ENCODE measurements at regions not wholly inside any gene's neighbourhood (a gene's known extent, or its start where the extent isn't known, plus 50 kb on each side); places are given as distances from the start of the nearest gene placed in this dataset.

GRCh38 chr9:126235336-126236243, 91.0 kb upstream of the MVB12B start:
- no peak for DNase-seq
- no peak for TF ChIP-seq CTCF (IDR thresholded peaks at IDR 0.05; ENCODE audit: unreplicated experiment)
- no TSS peak for BruUV-seq (replicated peaks)
- no peaks in the 10 kb centered on the region for H3K4me1 Mint-ChIP-seq (ENCODE audit: low read depth, unreplicated experiment)
- H3K36me3 Mint-ChIP-seq (ENCODE audit: insufficient read depth, unreplicated experiment): no peaks in the 10 kb centered on the region
- no peak overlapping the region for H3K4me3 Mint-ChIP-seq (ENCODE audit: low read depth, unreplicated experiment)
- no peak overlapping the region for H3K27ac Mint-ChIP-seq (ENCODE audit: unreplicated experiment)
- CTCF ChIA-PET: no interaction called here
- H3K27me3 Mint-ChIP-seq (ENCODE audit: unreplicated experiment): peaks cover 65% of the 10 kb centered on the region
- intact Hi-C loops (cut with micrococcal nuclease; ENCODE audit: unreplicated experiment): no loop called here
- H3K9me3 Mint-ChIP-seq (ENCODE audit: low read depth, unreplicated experiment): no peaks in the 10 kb centered on the region

- CTCF ChIA-PET: no interaction called here
- H3K36me3 Mint-ChIP-seq (ENCODE audit: insufficient read depth, unreplicated experiment): no peaks in the 10 kb centered on the region
- peaks cover 63% of the 10 kb centered on the region for H3K27me3 Mint-ChIP-seq (ENCODE audit: unreplicated experiment)
- TF ChIP-seq CTCF (IDR thresholded peaks at IDR 0.05; ENCODE audit: unreplicated experiment): no peak
- no TSS peak for BruUV-seq (replicated peaks)
- no peak overlapping the region for H3K4me3 Mint-ChIP-seq (ENCODE audit: low read depth, unreplicated experiment)
- H3K9me3 Mint-ChIP-seq (ENCODE audit: low read depth, unreplicated experiment): no peaks in the 10 kb centered on the region
- no peaks in the 10 kb centered on the region for H3K4me1 Mint-ChIP-seq (ENCODE audit: low read depth, unreplicated experiment)
- intact Hi-C loops (cut with micrococcal nuclease; ENCODE audit: unreplicated experiment): no loop called here
- DNase-seq: no peak
- H3K27ac Mint-ChIP-seq (ENCODE audit: unreplicated experiment): no peak overlapping the region
These were observed 90.4 kb upstream of the MVB12B start for GRCh38 chr9:126236273-126236672.

- Mint-ChIP-seq H3K36me3 (ENCODE audit: insufficient read depth, unreplicated experiment) (no peaks in the 10 kb centered on the region), H3K27ac (ENCODE audit: unreplicated experiment) (no peak overlapping the region), H3K27me3 (ENCODE audit: unreplicated experiment) (peaks cover 48% of the 10 kb centered on the region), H3K9me3 (ENCODE audit: low read depth, unreplicated experiment) (peaks cover 2% of the 10 kb centered on the region), H3K4me1 (ENCODE audit: low read depth, unreplicated experiment) (no peaks in the 10 kb centered on the region), H3K4me3 (ENCODE audit: low read depth, unreplicated experiment) (no peak overlapping the region)
- no TSS peak for BruUV-seq (replicated peaks)
- intact Hi-C loops (cut with micrococcal nuclease; ENCODE audit: unreplicated experiment): no loop called here
- DNase-seq: no peak
- TF ChIP-seq CTCF (IDR thresholded peaks at IDR 0.05; ENCODE audit: unreplicated experiment): no peak
- CTCF ChIA-PET: no interaction called here
These were observed 88.2 kb upstream of the MVB12B start for GRCh38 chr9:126238415-126238814.

GRCh38 chr9:126239515-126239914, 87.1 kb upstream of the MVB12B start:
- H3K27me3 Mint-ChIP-seq (ENCODE audit: unreplicated experiment): peaks cover 45% of the 10 kb centered on the region
- TF ChIP-seq CTCF (IDR thresholded peaks at IDR 0.05; ENCODE audit: unreplicated experiment): no peak
- H3K9me3 Mint-ChIP-seq (ENCODE audit: low read depth, unreplicated experiment): peaks cover 5% of the 10 kb centered on the region
- H3K27ac Mint-ChIP-seq (ENCODE audit: unreplicated experiment): no peak overlapping the region
- no TSS peak for BruUV-seq (replicated peaks)
- DNase-seq: no peak
- CTCF ChIA-PET: no interaction called here
- H3K4me3 Mint-ChIP-seq (ENCODE audit: low read depth, unreplicated experiment): no peak overlapping the region
- H3K4me1 Mint-ChIP-seq (ENCODE audit: low read depth, unreplicated experiment): no peaks in the 10 kb centered on the region
- intact Hi-C loops (cut with micrococcal nuclease; ENCODE audit: unreplicated experiment): no loop called here
- no peaks in the 10 kb centered on the region for H3K36me3 Mint-ChIP-seq (ENCODE audit: insufficient read depth, unreplicated experiment)
